AML-193 (cell line): ENCODE measurements at regions not wholly inside any gene's neighbourhood (a gene's known extent, or its start where the extent isn't known, plus 50 kb on each side); places are given as distances from the start of the nearest gene placed in this dataset.

Experiments
- DNase-seq, 2 experiments: peaks; one replicate each; lab custom pipeline; 2025; lab: John Stamatoyannopoulos, UW

- no peak for DNase-seq
Observed at GRCh38 chr1:199319341-199319740, 680.5 kb downstream of the PTPRC start.

DNA sequence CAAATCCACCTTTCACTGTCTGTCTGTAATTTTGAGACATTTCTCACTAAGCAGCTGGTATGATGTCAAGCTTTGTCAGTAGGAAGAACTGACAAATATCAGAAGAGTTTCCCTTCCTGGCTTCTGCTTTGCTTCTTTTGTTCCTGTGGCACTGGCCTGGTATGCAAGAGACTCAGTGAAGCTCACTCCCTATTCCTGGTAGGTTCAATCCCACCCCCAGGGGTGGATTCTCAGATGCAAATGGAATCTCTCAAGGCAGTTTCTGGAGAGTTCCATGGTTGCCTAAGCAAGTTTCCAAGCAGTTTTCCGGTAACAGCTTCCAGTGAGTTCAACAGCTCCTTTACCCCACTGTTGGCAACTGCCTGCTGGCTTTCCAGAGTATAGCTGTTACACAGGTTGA, 683.4 kb downstream of the PTPRC start:
- DNase-seq = no peak

DNA sequence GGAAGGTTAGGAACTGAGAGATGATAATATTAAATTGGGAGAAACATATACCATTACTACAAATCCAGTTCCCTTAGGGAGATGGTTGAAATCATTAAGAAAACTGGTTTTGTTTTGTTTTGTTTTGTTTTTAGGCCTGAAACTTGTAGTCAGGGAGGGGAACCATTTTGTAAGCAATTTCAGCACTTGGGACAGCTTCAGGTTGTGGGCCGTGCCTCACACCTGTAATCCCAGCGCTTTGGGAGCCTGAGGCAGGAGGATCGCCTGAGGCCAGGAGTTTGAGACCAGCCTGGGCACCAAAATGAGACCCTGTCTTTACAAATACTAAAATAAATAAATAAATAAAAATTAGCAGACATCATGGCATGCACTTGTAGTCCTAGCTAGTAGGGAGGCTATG, 694.3 kb upstream of the NR5A2 start:
- no peak for DNase-seq

- DNase-seq = no peak
Observed at GRCh38 chr1:199335496-199335895, 692.0 kb upstream of the NR5A2 start.

GRCh38 chr1:199336745-199337640, 690.5 kb upstream of the NR5A2 start:
- no peak for DNase-seq

- no peak for DNase-seq
Observed at GRCh38 chr1:199338760-199339159, 688.8 kb upstream of the NR5A2 start.

GRCh38 chr1:199352351-199352750, 675.2 kb upstream of the NR5A2 start:
- DNase-seq = no peak

- DNase-seq = no peak
Observed at GRCh38 chr1:199353906-199354305, 673.6 kb upstream of the NR5A2 start.

- DNase-seq = no peak
Observed at GRCh38 chr1:199356561-199356960, 670.9 kb upstream of the NR5A2 start.

DNA sequence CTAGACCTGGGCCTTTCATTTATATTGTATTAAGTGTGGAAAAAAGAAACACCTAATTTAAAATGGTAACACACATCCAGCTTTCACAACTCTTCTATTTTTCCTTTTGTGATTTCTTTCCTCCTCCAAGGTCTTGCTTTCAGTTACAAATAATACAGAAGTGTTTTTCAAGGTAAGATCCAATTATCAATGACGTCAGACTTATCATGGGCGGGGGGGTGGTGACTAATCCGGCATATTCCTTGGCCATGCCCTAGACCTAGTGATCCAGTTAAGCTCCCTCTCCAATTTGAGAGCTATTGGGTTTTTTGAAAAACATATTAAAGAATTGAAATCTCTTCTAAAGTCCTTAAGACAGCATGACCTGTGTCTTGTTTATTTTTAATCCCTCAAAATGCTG, 669.9 kb upstream of the NR5A2 start:
- DNase-seq = no peak

DNA sequence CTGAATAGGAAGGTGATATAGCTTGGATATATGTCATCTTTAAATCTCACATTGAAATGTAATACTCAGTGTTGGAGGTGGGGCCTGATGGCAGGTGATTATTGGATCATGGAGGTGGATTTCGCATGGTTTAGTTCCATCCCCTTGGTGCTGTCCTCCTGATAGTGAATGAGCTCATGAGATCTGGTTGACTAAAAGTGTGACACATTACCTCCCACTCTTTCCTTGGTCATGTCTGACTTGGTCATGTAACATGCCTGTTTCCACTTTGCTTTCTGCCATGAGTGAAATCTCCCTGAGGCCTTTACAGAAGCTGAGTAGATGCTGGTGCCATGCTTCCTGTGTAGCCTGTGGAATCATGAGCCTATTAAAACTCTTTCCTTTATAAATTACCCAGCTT, 664.5 kb upstream of the NR5A2 start:
- DNase-seq = no peak

GRCh38 chr1:199373139-199373538, 654.4 kb upstream of the NR5A2 start:
- no peak for DNase-seq

DNA sequence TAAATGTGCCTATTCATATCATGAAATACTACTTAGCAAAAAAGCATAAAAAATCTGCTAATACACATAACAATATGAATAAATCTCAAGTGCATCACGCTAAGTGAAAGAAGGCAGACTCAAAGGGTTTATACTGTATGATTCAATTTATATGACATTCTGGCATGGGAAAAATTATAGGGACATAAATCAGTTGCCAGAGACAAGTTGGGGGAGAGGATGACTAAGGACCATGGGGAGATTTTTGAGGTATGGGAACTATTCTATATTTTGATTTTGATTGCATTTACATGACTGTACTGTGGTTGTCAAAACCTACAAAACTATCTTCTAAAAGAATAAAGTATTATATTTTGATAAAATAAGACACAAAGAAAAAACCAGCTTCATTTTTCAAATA, 650.3 kb upstream of the NR5A2 start:
- DNase-seq = no peak

DNA sequence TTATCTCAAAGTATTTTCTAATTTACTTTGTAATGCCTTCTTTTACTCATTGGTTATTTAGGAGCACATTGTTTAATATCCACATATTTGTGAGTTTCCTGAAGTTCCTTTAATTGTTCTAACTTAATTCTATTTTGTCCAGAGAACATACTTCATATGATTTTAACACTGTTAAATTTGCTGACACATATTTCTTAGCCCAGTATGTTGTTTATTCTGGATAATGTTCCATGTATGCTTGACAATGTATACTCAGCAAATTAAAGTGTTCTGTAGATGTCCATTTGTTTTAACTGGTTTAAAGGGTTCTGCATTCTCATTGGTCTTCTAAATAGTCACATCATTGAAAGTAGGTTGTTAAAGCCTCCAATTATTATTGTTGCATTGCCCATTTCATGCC, 643.7 kb upstream of the NR5A2 start:
- DNase-seq = no peak

- DNase-seq = no peak
Observed at GRCh38 chr1:199394856-199395255, 632.7 kb upstream of the NR5A2 start.

- DNase-seq = no peak
Observed at GRCh38 chr1:199396456-199396855, 631.1 kb upstream of the NR5A2 start.

DNA sequence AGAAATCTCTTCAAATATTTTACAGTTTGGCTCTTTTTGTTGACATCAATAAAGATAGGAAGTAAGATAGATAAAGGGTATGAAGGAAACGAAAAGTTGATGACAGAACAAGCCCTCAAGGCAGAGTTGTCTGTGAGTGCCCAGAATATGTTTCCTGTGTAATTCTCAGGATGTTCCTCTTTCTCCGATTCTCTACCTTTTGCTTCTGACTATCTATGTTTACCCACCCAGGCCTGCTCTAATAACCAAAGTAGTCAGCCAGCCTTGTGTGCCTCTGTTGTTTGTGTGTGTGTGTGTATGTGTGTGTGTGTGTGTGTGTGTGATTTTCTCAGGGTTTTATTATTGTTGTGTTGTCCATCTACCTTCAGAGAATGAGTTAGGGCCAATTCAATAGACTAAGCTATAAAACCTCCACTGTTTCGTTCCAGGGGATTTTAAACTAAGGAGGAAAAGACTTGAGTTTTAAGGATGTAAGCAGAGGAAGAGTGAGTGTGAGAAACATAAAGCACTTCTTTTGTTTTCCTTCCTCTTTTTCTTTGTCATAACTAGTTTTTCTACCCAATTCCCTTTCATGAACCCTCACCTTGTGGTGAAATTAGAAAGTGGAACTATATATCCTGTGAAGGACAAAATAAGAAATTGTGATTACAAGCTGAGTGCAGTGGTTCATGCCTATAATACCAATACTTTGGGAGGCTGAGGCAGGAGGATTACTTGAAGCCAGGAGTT, 627.4 kb upstream of the NR5A2 start:
- peak; percentile 63 to 69 for DNase-seq

- DNase-seq = peak in 1 of 2 experiments; percentile 10
Observed at GRCh38 chr1:199403531-199404116, 623.9 kb upstream of the NR5A2 start.

DNA sequence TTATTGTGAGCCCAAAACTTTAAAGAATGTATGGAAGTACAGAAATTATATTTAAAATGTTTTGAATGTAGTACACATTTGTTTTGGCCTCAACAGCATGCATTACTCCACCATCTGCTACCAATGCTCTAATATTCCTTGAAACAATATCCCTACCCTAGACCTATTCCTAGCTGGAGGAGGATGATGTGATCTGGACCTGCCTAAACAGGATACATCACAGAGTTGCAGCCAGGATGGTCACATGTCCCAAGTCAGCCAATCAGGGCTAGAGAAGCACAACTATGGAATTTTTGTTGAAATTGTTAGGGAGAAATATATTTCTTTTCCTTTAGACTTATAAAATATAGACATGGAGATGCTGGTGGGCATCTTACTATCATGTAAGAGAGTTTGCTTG, 623.3 kb upstream of the NR5A2 start:
- DNase-seq = no peak

DNA sequence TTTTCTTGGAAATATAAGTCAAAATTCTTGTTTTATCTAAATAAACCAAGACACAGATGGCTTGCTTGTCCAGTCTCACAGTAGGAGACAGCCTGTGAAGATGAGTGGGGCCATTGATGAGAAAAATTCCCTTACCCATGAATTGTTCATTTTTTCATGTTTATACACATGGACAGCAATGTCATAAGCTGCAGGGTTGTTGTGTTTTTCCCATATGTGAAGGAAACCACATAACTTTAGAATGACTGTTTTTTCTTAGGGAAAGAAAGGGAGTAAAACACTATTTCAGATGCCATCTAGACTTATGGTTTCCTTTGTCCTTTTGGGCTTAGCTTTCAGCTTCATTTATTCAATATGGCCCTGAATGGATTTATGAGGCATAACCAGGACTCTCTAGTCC, 622.5 kb upstream of the NR5A2 start:
- DNase-seq = no peak

- no peak for DNase-seq
Observed at GRCh38 chr1:199405634-199406196, 621.8 kb upstream of the NR5A2 start.

GRCh38 chr1:199410462-199410861, 617.0 kb upstream of the NR5A2 start:
- no peak for DNase-seq

GRCh38 chr1:199411506-199411905, 616.0 kb upstream of the NR5A2 start:
- no peak for DNase-seq
